Activated B cell treated with CpG ODN at 0.5 μM for 24 hours (primary cell): ENCODE measurements at regions not wholly inside any gene's neighbourhood (a gene's known extent, or its start where the extent isn't known, plus 50 kb on each side); places are given as distances from the start of the nearest gene placed in this dataset.
"Not testable (repeated sequence)": the region's sequence is repeated elsewhere in the genome, so short reads cannot be mapped to it uniquely, and the experiment has no call there.

Experiments used
- ATAC-seq: fragments of 200-7000 bp; cut with Tn5 transposase; one replicate; pipeline ENCODE4 v1.10.0; 2021; ENCODE audit warnings: low read depth, mild to moderate bottlenecking, moderate library complexity
- CTCF ChIA-PET: fragments of 350-600 bp; sonication (Branson Sonifier 250); formaldehyde crosslinking; loops from one replicate; lab custom pipeline; 2021; ENCODE audit warnings: antibody characterized with exemption; lab: Charles Lee
- POLR2A ChIA-PET: fragments of 350-600 bp; sonication (Branson Sonifier 250); formaldehyde crosslinking; loops from one replicate; lab custom pipeline; 2021; ENCODE audit warnings: antibody characterized with exemption; lab: Charles Lee
- DNase-seq: peaks from one replicate; pipeline ENCODE4 v3.0.0; 2022
- H3K27ac Mint-ChIP-seq: one replicate; pipeline ENCODE4 v1.8.0; 2020; ENCODE audit warnings: mixed read lengths
- H3K27me3 Mint-ChIP-seq: one replicate; pipeline ENCODE4 v1.8.0; 2021; ENCODE audit warnings: mixed read lengths
- H3K36me3 Mint-ChIP-seq: one replicate; pipeline ENCODE4 v1.8.0; 2021; ENCODE audit warnings: low read depth, mixed read lengths
- H3K4me1 Mint-ChIP-seq: one replicate; pipeline ENCODE4 v1.8.0; 2021; ENCODE audit warnings: mixed read lengths
- H3K4me3 Mint-ChIP-seq: one replicate; pipeline ENCODE4 v1.8.0; 2020; ENCODE audit warnings: mild to moderate bottlenecking, mixed read lengths
- H3K9me3 Mint-ChIP-seq: one replicate; pipeline ENCODE4 v1.8.0; 2020; ENCODE audit warnings: mixed read lengths
- CTCF ChIP-seq: fragments of 200-600 bp; IDR thresholded peaks from one replicate; pipeline ENCODE4 v1.8.0; 2022; ENCODE audit warnings: antibody characterized with exemption, mild to moderate bottlenecking
- intact Hi-C: fragments of 100-400 bp; cut with micrococcal nuclease; formaldehyde crosslinking; loops from one replicate; pipeline ENCODE4 v1.15.1; 2024

GRCh38 chr13:50766013-50766412 is 77.5 kb downstream of the DLEU7 start:
- H3K9me3 Mint-ChIP-seq, result peaks cover 4% of the 10 kb centered on the region
- ATAC-seq (no peak), DNase-seq (no peak)
- no peaks in the 10 kb centered on the region for H3K36me3 Mint-ChIP-seq
- ChIA-PET CTCF (interaction anchor here (1.5 kb wide), 1 partner anchor 10 kb away, joined by 4 read pairs; no protein-coding TSS in a partner anchor), POLR2A (no interaction called here)
- no peak for TF ChIP-seq CTCF
- peaks cover 43% of the 10 kb centered on the region for H3K4me1 Mint-ChIP-seq
- H3K4me3 Mint-ChIP-seq, result no peak overlapping the region
- intact Hi-C loops, result no loop called here
- no peak overlapping the region for H3K27ac Mint-ChIP-seq
- H3K27me3 Mint-ChIP-seq, result no peaks in the 10 kb centered on the region

GRCh38 chr13:50766695-50767094 is 76.8 kb downstream of the DLEU7 start:
- Mint-ChIP-seq H3K36me3 (no peaks in the 10 kb centered on the region), H3K9me3 (peaks cover 4% of the 10 kb centered on the region), H3K4me1 (peaks cover 46% of the 10 kb centered on the region), H3K27ac (no peak overlapping the region), H3K4me3 (no peak overlapping the region), H3K27me3 (no peaks in the 10 kb centered on the region)
- intact Hi-C loops, result no loop called here
- CTCF ChIA-PET, result interaction anchor here (1.5 kb wide), 1 partner anchor 11 kb away, joined by 4 read pairs; no protein-coding TSS in a partner anchor
- no peak for ATAC-seq
- POLR2A ChIA-PET, result no interaction called here
- TF ChIP-seq CTCF, result no peak
- no peak for DNase-seq

GRCh38 chr13:50772881-50773280 is 70.6 kb downstream of the DLEU7 start:
- POLR2A ChIA-PET, result interaction anchor here (0.8 to 2.9 kb wide), 11 partner anchors 10 to 776 kb away, joined by 3 to 22 read pairs (median 6); partner anchors contain the start of gene TRIM13
- DNase-seq, H3K36me3 Mint-ChIP-seq, H3K27me3 Mint-ChIP-seq, ATAC-seq: not testable (repeated sequence)
- Mint-ChIP-seq H3K4me3 (peak overlapping the region; percentile 8), H3K4me1 (peaks cover 25% of the 10 kb centered on the region), H3K27ac (peak overlapping the region; percentile 62), H3K9me3 (peaks cover 13% of the 10 kb centered on the region)
- intact Hi-C loops, result loop anchor here (1.0 kb wide), 2 partner anchors 28 to 179 kb away; no protein-coding TSS in a partner anchor
- CTCF ChIA-PET, result interaction anchor here (0.8 to 2.6 kb wide), 2 partner anchors 28 to 649 kb away, joined by 3 to 9 read pairs; no protein-coding TSS in a partner anchor
